SU-DHL-6 (cell line): ENCODE measurements at regions not wholly inside any gene's neighbourhood (a gene's known extent, or its start where the extent isn't known, plus 50 kb on each side); places are given as distances from the start of the nearest gene placed in this dataset.
"Not testable (repeated sequence)": the region's sequence is repeated elsewhere in the genome, so short reads cannot be mapped to it uniquely, and the experiment has no call there.

Experiments used
- H2AFZ ChIP-seq: fragments of 200-600 bp; sonication (generic); 2 replicates; pipeline ENCODE4 v1.6.1; 2014; ENCODE audit warnings: low read depth, mild to moderate bottlenecking, moderate library complexity, mixed read lengths, antibody characterized with exemption, low read length; ENCODE audit not compliant: severe bottlenecking
- H3F3A ChIP-seq: fragments of 200-600 bp; shearing (Covaris generic); 2 replicates; pipeline ENCODE4 v1.6.0; 2016; ENCODE audit warnings: antibody characterized with exemption, mild to moderate bottlenecking; ENCODE audit not compliant: insufficient read depth
- H3K27ac ChIP-seq: fragments of 200-600 bp; sonication (generic); 2 replicates; pipeline ENCODE4 v1.5.1; 2016; ENCODE audit warnings: low read depth, mild to moderate bottlenecking, low read length, moderate library complexity, mixed read lengths
- H3K27me3 ChIP-seq: fragments of 200-600 bp; sonication (generic), shearing (Covaris generic); 2 replicates; pipeline ENCODE4 v1.6.0; 2014; ENCODE audit warnings: mild to moderate bottlenecking, low read length
- H3K36me3 ChIP-seq: fragments of 200-600 bp; sonication (generic); 2 replicates; pipeline ENCODE4 v1.6.1; 2014; ENCODE audit warnings: mild to moderate bottlenecking, low read length, mixed read lengths
- H3K4me2 ChIP-seq: fragments of 300-600, 200-600 bp; shearing (Covaris generic), sonication (generic); 2 replicates; pipeline ENCODE4 v1.6.0; 2014; ENCODE audit warnings: low read length, low read depth, mild to moderate bottlenecking; ENCODE audit not compliant: poor library complexity, severe bottlenecking
- H3K4me3 ChIP-seq: fragments of 200-600 bp; sonication (generic); 2 replicates; pipeline ENCODE4 v1.5.1; 2014; ENCODE audit warnings: antibody characterized with exemption, low read length, mild to moderate bottlenecking, mixed read lengths; ENCODE audit not compliant: insufficient read depth, poor library complexity, severe bottlenecking
- H3K79me2 ChIP-seq: fragments of 200-600 bp; sonication (generic); 2 replicates; pipeline ENCODE4 v1.6.1; 2014; ENCODE audit warnings: mild to moderate bottlenecking, low read length, moderate library complexity; ENCODE audit not compliant: insufficient read depth
- H3K9ac ChIP-seq: fragments of 200-600 bp; sonication (generic); 2 replicates; pipeline ENCODE4 v1.7.0; 2014; ENCODE audit warnings: mild to moderate bottlenecking, low read length
- H3K9me2 ChIP-seq: fragments of 200-600 bp; sonication (generic); replicated peaks from 2 replicates; pipeline ENCODE4 v1.6.1; 2014; ENCODE audit warnings: low read length; ENCODE audit not compliant: insufficient read depth
- H3K9me3 ChIP-seq: fragments of 200-600 bp; sonication (generic); 2 replicates; pipeline ENCODE4 v1.6.1; 2014; ENCODE audit warnings: low read length, mixed read lengths; ENCODE audit not compliant: insufficient read depth
- H4K20me1 ChIP-seq: fragments of 200-600 bp; sonication (generic); 2 replicates; pipeline ENCODE4 v1.6.1; 2014; ENCODE audit warnings: low read depth, mild to moderate bottlenecking, antibody characterized with exemption, low read length, moderate library complexity, mixed read lengths
- EZH2phosphoT487 ChIP-seq: fragments of 200-600 bp; sonication (generic), shearing (Covaris generic); conservative IDR thresholded peaks from 2 replicates; pipeline ENCODE4 v1.6.1; 2018; ENCODE audit warnings: mild to moderate bottlenecking, antibody characterized with exemption, low read length, moderate library complexity, mixed read lengths
- TF ChIP-seq, protein P1 (sequence below): fragments of 200-600 bp; sonication (generic); IDR thresholded peaks from one replicate; pipeline ENCODE4 v1.5.1; 2017; ENCODE audit warnings: antibody characterized with exemption, mild to moderate bottlenecking, low read length, moderate library complexity; ENCODE audit not compliant: insufficient read depth, poor library complexity, severe bottlenecking

DNA sequence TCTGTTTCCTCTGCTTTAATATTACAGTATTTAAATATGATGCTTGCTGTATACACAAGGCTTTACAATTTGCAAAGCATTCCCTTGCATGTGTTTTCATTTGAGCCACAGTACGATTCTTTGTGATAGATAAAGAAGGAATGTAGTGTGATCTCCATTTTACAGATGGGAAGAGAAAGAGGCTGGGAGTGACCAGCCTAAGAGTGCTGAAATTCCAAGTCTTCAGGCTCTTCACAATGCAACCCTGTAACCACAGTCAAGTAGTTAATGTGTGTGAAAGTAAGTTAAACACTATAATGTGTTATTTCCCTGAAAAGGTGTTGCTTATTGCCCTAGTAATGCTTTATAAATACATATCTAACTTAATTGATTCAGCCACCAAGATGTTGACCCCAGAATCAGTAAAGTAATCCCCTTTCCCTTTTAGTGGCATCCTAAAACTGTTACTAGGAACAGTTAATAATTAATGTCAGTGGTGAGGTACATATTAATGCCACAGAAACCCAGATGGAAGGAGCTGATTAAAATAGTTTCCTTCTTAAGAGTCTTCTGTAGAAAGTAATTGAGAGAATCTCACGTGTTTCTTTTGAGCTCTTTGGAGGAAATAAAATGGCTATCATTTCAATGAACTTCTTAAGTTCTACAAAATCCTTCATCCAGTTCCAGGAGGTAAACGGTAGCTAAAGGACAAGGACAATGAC, 110.4 kb downstream of the IL12A start:
- no peak overlapping the region for H3K4me2 ChIP-seq
- TF ChIP-seq EZH2phosphoT487, result no peak
- TF ChIP-seq, protein P1, sequence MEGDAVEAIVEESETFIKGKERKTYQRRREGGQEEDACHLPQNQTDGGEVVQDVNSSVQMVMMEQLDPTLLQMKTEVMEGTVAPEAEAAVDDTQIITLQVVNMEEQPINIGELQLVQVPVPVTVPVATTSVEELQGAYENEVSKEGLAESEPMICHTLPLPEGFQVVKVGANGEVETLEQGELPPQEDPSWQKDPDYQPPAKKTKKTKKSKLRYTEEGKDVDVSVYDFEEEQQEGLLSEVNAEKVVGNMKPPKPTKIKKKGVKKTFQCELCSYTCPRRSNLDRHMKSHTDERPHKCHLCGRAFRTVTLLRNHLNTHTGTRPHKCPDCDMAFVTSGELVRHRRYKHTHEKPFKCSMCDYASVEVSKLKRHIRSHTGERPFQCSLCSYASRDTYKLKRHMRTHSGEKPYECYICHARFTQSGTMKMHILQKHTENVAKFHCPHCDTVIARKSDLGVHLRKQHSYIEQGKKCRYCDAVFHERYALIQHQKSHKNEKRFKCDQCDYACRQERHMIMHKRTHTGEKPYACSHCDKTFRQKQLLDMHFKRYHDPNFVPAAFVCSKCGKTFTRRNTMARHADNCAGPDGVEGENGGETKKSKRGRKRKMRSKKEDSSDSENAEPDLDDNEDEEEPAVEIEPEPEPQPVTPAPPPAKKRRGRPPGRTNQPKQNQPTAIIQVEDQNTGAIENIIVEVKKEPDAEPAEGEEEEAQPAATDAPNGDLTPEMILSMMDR, result no peak
- H3F3A ChIP-seq, result no peaks in the 10 kb centered on the region
- H3K4me3 ChIP-seq, result no peak overlapping the region
- no peaks in the 10 kb centered on the region for H4K20me1 ChIP-seq
- H3K9me2 ChIP-seq, result no peaks in the 10 kb centered on the region
- H3K36me3 ChIP-seq, result no peaks in the 10 kb centered on the region
- H3K79me2 ChIP-seq, result no peaks in the 10 kb centered on the region
- no peaks in the 10 kb centered on the region for H3K27me3 ChIP-seq
- H3K27ac ChIP-seq, result no peak overlapping the region
- H3K9me3 ChIP-seq, result no peaks in the 10 kb centered on the region
- H3K9ac ChIP-seq, result no peak overlapping the region
- no peak overlapping the region for H2AFZ ChIP-seq

DNA sequence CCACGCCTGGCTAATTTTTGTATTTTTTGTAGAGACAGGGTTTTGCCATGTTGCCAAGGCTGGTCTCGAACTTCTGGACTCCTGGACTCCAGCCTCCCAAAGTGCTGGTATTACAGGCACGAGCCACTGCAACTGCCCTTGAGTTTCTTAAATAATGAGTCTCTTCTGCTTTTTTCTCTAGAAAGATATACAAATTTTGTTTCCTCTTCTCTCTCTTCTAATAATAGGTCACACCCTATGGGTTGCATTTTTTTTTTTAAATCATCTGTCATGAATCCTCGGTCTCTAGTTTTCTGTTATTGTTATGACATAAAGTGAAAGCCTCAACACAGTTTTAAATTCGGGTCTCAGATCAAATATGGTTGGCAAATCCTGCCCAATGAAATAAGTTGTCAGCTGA, 111.2 kb downstream of the IL12A start:
- H3K9me2 ChIP-seq, result no peaks in the 10 kb centered on the region
- no peaks in the 10 kb centered on the region for H3F3A ChIP-seq
- no peak overlapping the region for H3K9ac ChIP-seq

DNA sequence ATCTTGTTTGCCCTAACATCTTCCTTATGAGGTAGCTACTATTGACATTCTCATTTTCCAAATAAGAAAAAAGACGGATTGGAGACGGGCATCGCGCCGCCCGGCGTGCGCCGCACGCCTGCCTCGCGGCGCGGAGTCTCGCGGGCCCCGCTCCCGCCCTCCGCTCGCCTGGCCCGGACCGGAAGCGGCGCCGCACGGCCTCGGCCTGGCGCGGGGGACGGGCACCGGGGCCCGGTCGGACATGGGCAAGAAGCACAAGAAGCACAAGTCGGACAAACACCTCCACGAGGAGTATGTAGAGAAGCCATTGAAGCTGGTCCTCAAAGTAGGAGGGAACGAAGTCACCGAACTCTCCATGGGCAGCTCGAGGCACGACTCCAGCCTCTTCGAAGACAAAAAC, 112.0 kb downstream of the IL12A start:
- Histone ChIP-seq H3K4me3 (no peak overlapping the region), H4K20me1 (no peaks in the 10 kb centered on the region), H3F3A (no peaks in the 10 kb centered on the region), H3K27me3 (no peaks in the 10 kb centered on the region), H3K27ac (no peak overlapping the region), H2AFZ (no peak overlapping the region), H3K79me2 (no peaks in the 10 kb centered on the region), H3K9me2 (no peaks in the 10 kb centered on the region), H3K9me3 (no peaks in the 10 kb centered on the region), H3K36me3 (no peaks in the 10 kb centered on the region), H3K9ac (no peak overlapping the region), H3K4me2 (no peak overlapping the region)
- TF ChIP-seq, protein P1, result no peak
- no peak for TF ChIP-seq EZH2phosphoT487

More for the DNA sequence above, 111.2 kb downstream of the IL12A start:
- Histone ChIP-seq H2AFZ (no peak overlapping the region), H3K4me3 (no peak overlapping the region), H4K20me1 (no peaks in the 10 kb centered on the region), H3K4me2 (no peak overlapping the region), H3K27me3 (no peaks in the 10 kb centered on the region), H3K79me2 (no peaks in the 10 kb centered on the region), H3K9me3 (no peaks in the 10 kb centered on the region), H3K36me3 (no peaks in the 10 kb centered on the region), H3K27ac (no peak overlapping the region)
- TF ChIP-seq, protein P1, result no peak
- no peak for TF ChIP-seq EZH2phosphoT487

DNA sequence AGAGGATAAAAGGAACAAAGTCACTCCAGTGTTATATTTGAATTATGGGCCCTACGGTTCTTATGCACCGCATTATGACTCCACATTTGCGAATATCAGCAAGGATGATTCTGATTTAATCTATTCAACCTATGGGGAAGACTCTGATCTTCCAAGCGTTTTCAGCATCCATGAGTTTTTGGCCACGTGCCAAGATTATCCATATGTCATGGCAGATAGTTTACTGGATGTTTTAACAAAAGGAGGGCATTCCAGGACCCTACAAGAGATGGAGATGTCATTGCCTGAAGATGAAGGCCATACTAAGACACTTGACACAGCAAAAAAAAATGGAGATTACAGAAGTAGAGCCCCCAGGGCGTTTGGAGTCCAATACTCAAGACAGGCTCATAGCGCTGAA, 113.4 kb downstream of the IL12A start:
- H3K4me3 ChIP-seq, H3K9me3 ChIP-seq, H3F3A ChIP-seq, H3K9ac ChIP-seq, H3K4me2 ChIP-seq, H3K79me2 ChIP-seq, H3K27me3 ChIP-seq, H4K20me1 ChIP-seq, H3K36me3 ChIP-seq, H3K9me2 ChIP-seq, H2AFZ ChIP-seq, H3K27ac ChIP-seq: not testable (repeated sequence)
